GM06990 (cell line): ENCODE measurements at regions not wholly inside any gene's neighbourhood (a gene's known extent, or its start where the extent isn't known, plus 50 kb on each side); places are given as distances from the start of the nearest gene placed in this dataset.

Experiments used
- DNase-seq: peaks from one replicate; pipeline ENCODE4 v3.0.0-alpha.2; 2011; ENCODE audit not compliant: insufficient read length; ENCODE audit errors: extremely low read depth
- H3K27me3 ChIP-seq: replicated peaks from 2 replicates; pipeline ENCODE4 v1.6.0; 2011; ENCODE audit warnings: low read length; ENCODE audit not compliant: control insufficient read depth, insufficient read depth
- H3K36me3 ChIP-seq: 2 replicates; pipeline ENCODE4 v1.5.1; 2011; ENCODE audit warnings: low read length; ENCODE audit not compliant: control insufficient read depth, insufficient read depth
- H3K4me3 ChIP-seq: replicated peaks from 2 replicates; pipeline ENCODE4 v1.5.1; 2011; ENCODE audit warnings: low read depth, mild to moderate bottlenecking, control low read depth, low read length
- CTCF ChIP-seq: IDR thresholded peaks from 2 replicates; pipeline ENCODE4 v1.5.1; 2011; ENCODE audit warnings: low read length, control low read depth, mild to moderate bottlenecking, inconsistent platforms; ENCODE audit not compliant: insufficient read depth, poor library complexity, severe bottlenecking

GRCh38 chr3:117253636-117254035 is 544.1 kb downstream of the TUSC7 start:
- no peak for DNase-seq
- TF ChIP-seq CTCF = no peak
- no peaks in the 10 kb centered on the region for H3K36me3 ChIP-seq
- H3K27me3 ChIP-seq = no peaks in the 10 kb centered on the region; the same call in 1 of the 2 replicates
- no peak overlapping the region for H3K4me3 ChIP-seq

- Histone ChIP-seq H3K36me3 (no peaks in the 10 kb centered on the region), H3K4me3 (no peak overlapping the region), H3K27me3 (no peaks in the 10 kb centered on the region; the same call in 1 of the 2 replicates)
- DNase-seq = no peak
- no peak for TF ChIP-seq CTCF
Observed at GRCh38 chr3:117254985-117255384, 545.4 kb downstream of the TUSC7 start.

GRCh38 chr3:117255736-117256135 is 546.2 kb downstream of the TUSC7 start:
- no peak overlapping the region for H3K4me3 ChIP-seq
- no peak for TF ChIP-seq CTCF
- no peaks in the 10 kb centered on the region; the same call in 1 of the 2 replicates for H3K27me3 ChIP-seq
- no peak for DNase-seq
- H3K36me3 ChIP-seq = no peaks in the 10 kb centered on the region

DNA sequence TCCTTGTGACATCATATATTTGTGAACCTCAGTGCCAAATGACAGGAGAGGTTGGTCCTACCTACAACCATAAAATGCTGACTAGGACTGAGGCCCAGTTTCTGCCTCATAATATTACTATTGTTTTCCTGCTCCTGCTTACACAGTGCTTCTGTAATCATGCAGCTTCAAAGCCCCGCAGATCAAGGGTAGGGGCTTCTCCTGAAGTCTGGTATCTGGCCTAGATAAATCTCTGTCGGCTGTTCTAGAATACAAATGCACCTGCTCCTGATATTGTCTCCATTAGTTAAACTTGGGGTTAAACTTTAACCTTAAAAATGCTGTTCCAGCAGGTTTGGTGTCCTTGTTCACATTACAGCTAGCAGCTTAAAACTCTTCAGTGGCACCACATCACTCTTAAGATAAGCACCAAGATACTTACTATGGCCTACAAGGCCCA is 552.4 kb downstream of the TUSC7 start:
- TF ChIP-seq CTCF = no peak
- Histone ChIP-seq H3K36me3 (no peaks in the 10 kb centered on the region), H3K27me3 (no peaks in the 10 kb centered on the region), H3K4me3 (no peak overlapping the region)
- no peak for DNase-seq

GRCh38 chr3:117263270-117263669 is 553.7 kb downstream of the TUSC7 start:
- TF ChIP-seq CTCF = no peak
- H3K27me3 ChIP-seq = no peaks in the 10 kb centered on the region
- no peak for DNase-seq
- H3K4me3 ChIP-seq = no peak overlapping the region
- H3K36me3 ChIP-seq = no peaks in the 10 kb centered on the region

DNA sequence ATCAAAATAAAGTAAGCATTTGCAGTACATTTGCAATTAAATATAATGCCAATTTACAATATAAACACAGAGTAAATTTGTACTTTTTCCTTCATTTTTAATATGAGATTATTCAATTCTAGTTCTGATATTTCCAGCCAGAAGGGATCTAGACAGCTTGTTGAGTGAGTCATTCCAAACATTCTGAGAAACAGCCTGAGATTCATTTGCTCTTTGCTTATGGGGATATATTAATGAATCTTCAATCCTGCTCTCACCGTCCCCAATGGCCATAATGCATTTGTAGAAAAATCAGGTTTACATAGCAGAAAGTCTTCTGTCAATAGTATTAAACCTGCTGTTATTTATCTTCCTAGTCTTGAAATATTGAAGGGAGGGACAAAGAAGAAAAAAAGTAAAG is 554.2 kb downstream of the TUSC7 start:
- H3K4me3 ChIP-seq = no peak overlapping the region
- no peak for DNase-seq
- no peaks in the 10 kb centered on the region for H3K27me3 ChIP-seq
- no peak for TF ChIP-seq CTCF
- H3K36me3 ChIP-seq = no peaks in the 10 kb centered on the region
